GM21423 (cell line): ENCODE measurements at regions not wholly inside any gene's neighbourhood (a gene's known extent, or its start where the extent isn't known, plus 50 kb on each side); places are given as distances from the start of the nearest gene placed in this dataset.
"Not testable (repeated sequence)": the region's sequence is repeated elsewhere in the genome, so short reads cannot be mapped to it uniquely, and the experiment has no call there.

ENCODE experiments used
- ATAC-seq: cut with Tn5 transposase; IDR thresholded peaks from one replicate; pipeline ENCODE4 v1.9.1; 2021; ENCODE audit warnings: mild to moderate bottlenecking, moderate library complexity; ENCODE audit not compliant: unreplicated experiment

- ATAC-seq: no peak
Measured at GRCh38 chr16:48008011-48008525, 147.7 kb downstream of the ABCC12 start.

GRCh38 chr16:48004141-48004695 is 151.6 kb downstream of the ABCC12 start:
- no peak for ATAC-seq

GRCh38 chr16:48003206-48003907 is 152.4 kb downstream of the ABCC12 start:
- no peak for ATAC-seq

GRCh38 chr16:48001324-48001895 is 154.4 kb downstream of the ABCC12 start:
- no peak for ATAC-seq

GRCh38 chr16:48000622-48001021 is 155.2 kb downstream of the ABCC12 start:
- ATAC-seq: no peak

GRCh38 chr16:47999595-47999994 is 156.2 kb downstream of the ABCC12 start:
- no peak for ATAC-seq

GRCh38 chr16:47995354-47995753 is 160.4 kb downstream of the ABCC12 start:
- no peak for ATAC-seq

- no peak for ATAC-seq
Measured at GRCh38 chr16:47991491-47991890, 164.3 kb downstream of the ABCC12 start.

GRCh38 chr16:47990676-47991075 is 165.1 kb downstream of the ABCC12 start:
- ATAC-seq: no peak

GRCh38 chr16:47987136-47987535 is 168.7 kb downstream of the ABCC12 start:
- no peak for ATAC-seq

GRCh38 chr16:47986031-47986430 is 169.8 kb downstream of the ABCC12 start:
- ATAC-seq: no peak

- no peak for ATAC-seq
Measured at GRCh38 chr16:47984669-47985068, 171.1 kb downstream of the ABCC12 start.

GRCh38 chr16:47983999-47984580 is 171.7 kb downstream of the ABCC12 start:
- no peak for ATAC-seq

GRCh38 chr16:47980212-47980611 is 175.6 kb downstream of the ABCC12 start:
- no peak for ATAC-seq

GRCh38 chr16:47979616-47980182 is 176.1 kb downstream of the ABCC12 start:
- no peak for ATAC-seq

- ATAC-seq: no peak
Measured at GRCh38 chr16:47979164-47979520, 176.7 kb downstream of the ABCC12 start.

GRCh38 chr16:47978491-47979163 is 177.2 kb downstream of the ABCC12 start:
- ATAC-seq: no peak

GRCh38 chr16:47977802-47978201 is 178.0 kb downstream of the ABCC12 start:
- no peak for ATAC-seq

GRCh38 chr16:47976636-47977210 is 179.1 kb downstream of the ABCC12 start:
- no peak for ATAC-seq

- not testable (repeated sequence) for ATAC-seq
Measured at GRCh38 chr16:47974971-47975370, 180.8 kb downstream of the ABCC12 start.

- ATAC-seq: no peak
Measured at GRCh38 chr16:47973552-47973951, 182.2 kb downstream of the ABCC12 start.
